ENCODE measurements at regions not wholly inside any gene's neighbourhood (a gene's known extent, or its start where the extent isn't known, plus 50 kb on each side); places are given as distances from the start of the nearest gene placed in this dataset.

- DNase-seq (no peak), ATAC-seq (no peak)
- Histone ChIP-seq H3K4me1 (ENCODE audit: low read depth) (no peaks in the 10 kb centered on the region), H3K4me3 (no peak overlapping the region), H3K9me3 (no peaks in the 10 kb centered on the region), H3K36me3 (ENCODE audit: low read depth) (no peaks in the 10 kb centered on the region)
- intact Hi-C loops (cut with DNase I, micrococcal nuclease) = no loop called here
- no peak for TF ChIP-seq CTCF (IDR thresholded peaks at IDR 0.05)
Measured at GRCh38 chr3:184479426-184480126, 82.0 kb upstream of the EPHB3 start.

GRCh38 chr3:184480831-184481230 lies 80.8 kb upstream of the EPHB3 start:
- no peak for ATAC-seq

GRCh38 chr3:184481984-184482671 lies 79.5 kb upstream of the EPHB3 start:
- intact Hi-C loops (cut with DNase I, micrococcal nuclease) = no loop called here
- ATAC-seq (no peak), DNase-seq (no peak)
- no peaks in the 10 kb centered on the region for H3K9me3 ChIP-seq
- no peak for TF ChIP-seq CTCF (IDR thresholded peaks at IDR 0.05)
- H3K4me1 ChIP-seq (ENCODE audit: low read depth) = no peaks in the 10 kb centered on the region
- H3K4me3 ChIP-seq = no peak overlapping the region
- no peaks in the 10 kb centered on the region for H3K36me3 ChIP-seq (ENCODE audit: low read depth)

More at GRCh38 chr3:184480831-184481230, 80.8 kb upstream of the EPHB3 start:
- no peak overlapping the region for H3K4me3 ChIP-seq
- DNase-seq = no peak
- intact Hi-C loops (cut with DNase I, micrococcal nuclease) = no loop called here
- no peaks in the 10 kb centered on the region for H3K4me1 ChIP-seq (ENCODE audit: low read depth)
- no peaks in the 10 kb centered on the region for H3K9me3 ChIP-seq
- TF ChIP-seq CTCF (IDR thresholded peaks at IDR 0.05) = no peak
- no peaks in the 10 kb centered on the region for H3K36me3 ChIP-seq (ENCODE audit: low read depth)

- no peak for DNase-seq
- ATAC-seq = no peak
- no peak overlapping the region for H3K4me3 ChIP-seq
- H3K9me3 ChIP-seq = no peaks in the 10 kb centered on the region
- no peaks in the 10 kb centered on the region for H3K36me3 ChIP-seq (ENCODE audit: low read depth)
- H3K4me1 ChIP-seq (ENCODE audit: low read depth) = no peaks in the 10 kb centered on the region
- TF ChIP-seq CTCF (IDR thresholded peaks at IDR 0.05) = no peak
- intact Hi-C loops (cut with DNase I, micrococcal nuclease) = no loop called here
Measured at GRCh38 chr3:184485241-184485640, 76.3 kb upstream of the EPHB3 start.

- H3K4me1 ChIP-seq (ENCODE audit: low read depth) = peaks cover 4% of the 10 kb centered on the region
- no peak for ATAC-seq
- no peak for DNase-seq
- no peak overlapping the region for H3K4me3 ChIP-seq
- H3K9me3 ChIP-seq = no peaks in the 10 kb centered on the region
- intact Hi-C loops (cut with DNase I, micrococcal nuclease) = no loop called here
- no peaks in the 10 kb centered on the region for H3K36me3 ChIP-seq (ENCODE audit: low read depth)
- no peak for TF ChIP-seq CTCF (IDR thresholded peaks at IDR 0.05)
Measured at GRCh38 chr3:184485906-184486305, 75.7 kb upstream of the EPHB3 start.

All from mucosa of descending colon (tissue), 3 donors.